EH (cell line): ENCODE measurements at regions not wholly inside any gene's neighbourhood (a gene's known extent, or its start where the extent isn't known, plus 50 kb on each side); places are given as distances from the start of the nearest gene placed in this dataset.

Experiments
- DNase-seq: peaks from one replicate; pipeline ENCODE4 v3.0.0-alpha.2; 2015; ENCODE audit warnings: low read depth

DNA sequence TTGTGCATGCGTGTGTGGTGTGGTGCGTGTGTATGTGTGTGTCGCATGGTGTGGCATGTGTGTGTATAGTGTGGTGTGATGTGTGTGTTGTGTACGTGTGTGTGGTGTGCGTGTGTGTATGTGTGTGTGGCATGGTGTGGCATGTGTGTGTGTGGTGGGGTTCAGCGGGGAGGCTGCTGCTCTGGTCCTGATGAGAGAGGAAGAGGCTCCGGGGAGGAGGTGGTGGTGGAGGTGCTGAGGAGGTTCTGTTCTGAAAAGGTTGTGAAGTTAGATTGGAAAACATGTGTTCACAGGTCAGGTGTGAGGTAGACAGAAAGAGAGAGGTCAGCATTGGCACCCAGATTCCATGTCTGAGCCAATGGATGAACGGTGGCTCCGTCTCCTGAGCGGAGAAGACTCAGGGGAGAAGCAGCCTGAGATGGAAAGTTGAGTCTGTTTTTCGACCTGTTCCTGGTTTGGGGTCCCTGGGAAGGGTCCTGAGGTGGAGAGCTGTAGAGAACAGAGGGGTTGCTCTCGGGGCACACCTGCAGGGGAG is 67.2 kb upstream of the HDAC4 start:
- DNase-seq: no peak

DNA sequence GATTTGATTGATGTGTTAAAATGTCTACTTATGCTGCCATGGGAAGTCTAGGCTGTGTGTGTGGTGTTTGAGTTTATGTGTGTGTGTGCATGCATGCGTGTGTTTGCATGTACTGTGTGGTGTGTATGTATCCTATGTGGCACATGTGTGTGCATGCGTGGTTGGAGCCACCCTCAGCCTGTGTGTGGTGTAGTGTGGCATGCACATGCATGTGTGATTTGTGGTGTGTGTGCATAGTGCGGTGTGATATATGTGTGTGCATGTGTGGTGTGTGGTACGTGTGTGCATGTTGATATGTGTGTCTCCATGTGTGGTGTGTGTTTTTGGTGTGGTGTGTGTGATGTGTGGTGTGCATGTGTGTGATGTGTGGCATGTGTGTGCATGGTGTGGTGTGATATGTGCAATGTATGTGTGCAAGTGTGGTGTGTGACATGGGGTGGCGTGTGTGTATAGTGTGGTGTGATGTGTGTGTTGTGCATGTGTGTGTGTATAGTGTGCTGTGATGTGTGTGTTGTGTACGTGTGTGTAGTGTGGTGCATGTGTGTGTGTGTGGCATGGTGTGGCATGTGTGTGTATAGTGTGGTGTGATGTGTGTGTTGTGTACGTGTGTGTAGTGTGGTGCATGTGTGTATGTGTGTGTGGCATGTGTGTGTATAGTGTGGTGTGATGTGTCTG is 66.6 kb upstream of the HDAC4 start:
- no peak for DNase-seq

GRCh38 chr2:239466755-239467271 is 66.0 kb upstream of the HDAC4 start:
- DNase-seq: no peak

- DNase-seq: no peak
Measured at GRCh38 chr2:239466061-239466754, 65.4 kb upstream of the HDAC4 start.

- DNase-seq: peak; percentile 2
Measured at GRCh38 chr2:239465017-239466001, 64.5 kb upstream of the HDAC4 start.

GRCh38 chr2:239464166-239465016 is 63.6 kb upstream of the HDAC4 start:
- no peak for DNase-seq

DNA sequence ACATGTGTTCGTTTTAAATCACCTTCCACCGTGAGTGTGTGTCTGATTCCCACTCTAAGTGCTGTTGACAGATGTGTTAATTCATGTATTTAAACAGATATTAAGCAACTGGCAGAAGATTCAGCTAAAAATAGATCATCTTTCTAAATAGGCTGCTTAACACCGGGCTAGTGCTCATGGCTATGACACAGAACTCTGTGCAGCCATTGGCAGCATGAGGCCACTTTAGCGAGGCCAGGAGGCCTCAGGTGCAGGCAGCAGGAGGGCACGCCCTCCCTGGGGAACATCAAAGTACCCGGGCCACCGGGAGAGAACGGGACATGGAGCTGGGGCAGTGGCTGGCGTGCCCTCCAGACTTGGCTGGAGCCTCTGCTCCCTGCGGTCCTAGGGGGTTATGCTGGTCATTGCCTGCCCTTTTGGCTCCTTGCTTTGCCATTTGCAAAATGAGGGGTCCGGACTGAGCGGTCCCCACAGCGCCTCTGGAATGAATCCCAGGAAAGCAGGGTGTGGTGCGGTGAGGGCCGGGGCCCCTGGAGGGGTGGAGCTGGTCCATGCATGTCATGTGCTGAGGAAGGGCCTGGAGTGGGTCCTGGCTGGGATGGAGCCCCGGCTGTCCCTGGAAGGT is 62.8 kb upstream of the HDAC4 start:
- no peak for DNase-seq

GRCh38 chr2:239462671-239463506 is 62.1 kb upstream of the HDAC4 start:
- DNase-seq: no peak

- DNase-seq: no peak
Measured at GRCh38 chr2:239462191-239462515, 61.3 kb upstream of the HDAC4 start.

- no peak for DNase-seq
Measured at GRCh38 chr2:239461291-239462190, 60.7 kb upstream of the HDAC4 start.

GRCh38 chr2:239460780-239461179 is 60.0 kb upstream of the HDAC4 start:
- no peak for DNase-seq

GRCh38 chr2:239459606-239460005 is 58.8 kb upstream of the HDAC4 start:
- no peak for DNase-seq

DNA sequence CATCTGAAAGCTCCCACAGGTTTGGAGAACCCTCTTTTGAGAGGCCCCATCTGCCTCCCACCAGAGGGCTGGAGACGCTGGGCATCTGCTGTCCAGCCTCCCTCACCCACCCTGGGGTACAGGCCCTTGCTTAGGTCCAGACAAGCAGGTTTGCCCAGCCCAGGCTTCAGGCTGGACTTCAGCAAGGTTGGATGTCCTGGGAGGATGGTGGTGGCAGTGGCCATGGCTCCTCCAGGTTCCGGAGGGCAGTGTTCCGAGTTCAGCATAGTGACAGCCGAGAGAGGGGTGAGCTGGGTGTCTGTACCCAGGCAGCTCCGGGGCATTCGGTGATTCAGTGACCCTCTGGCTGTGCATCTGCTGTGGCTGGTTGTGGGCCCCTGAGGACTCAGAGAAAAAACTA is 58.2 kb upstream of the HDAC4 start:
- DNase-seq: no peak

DNA sequence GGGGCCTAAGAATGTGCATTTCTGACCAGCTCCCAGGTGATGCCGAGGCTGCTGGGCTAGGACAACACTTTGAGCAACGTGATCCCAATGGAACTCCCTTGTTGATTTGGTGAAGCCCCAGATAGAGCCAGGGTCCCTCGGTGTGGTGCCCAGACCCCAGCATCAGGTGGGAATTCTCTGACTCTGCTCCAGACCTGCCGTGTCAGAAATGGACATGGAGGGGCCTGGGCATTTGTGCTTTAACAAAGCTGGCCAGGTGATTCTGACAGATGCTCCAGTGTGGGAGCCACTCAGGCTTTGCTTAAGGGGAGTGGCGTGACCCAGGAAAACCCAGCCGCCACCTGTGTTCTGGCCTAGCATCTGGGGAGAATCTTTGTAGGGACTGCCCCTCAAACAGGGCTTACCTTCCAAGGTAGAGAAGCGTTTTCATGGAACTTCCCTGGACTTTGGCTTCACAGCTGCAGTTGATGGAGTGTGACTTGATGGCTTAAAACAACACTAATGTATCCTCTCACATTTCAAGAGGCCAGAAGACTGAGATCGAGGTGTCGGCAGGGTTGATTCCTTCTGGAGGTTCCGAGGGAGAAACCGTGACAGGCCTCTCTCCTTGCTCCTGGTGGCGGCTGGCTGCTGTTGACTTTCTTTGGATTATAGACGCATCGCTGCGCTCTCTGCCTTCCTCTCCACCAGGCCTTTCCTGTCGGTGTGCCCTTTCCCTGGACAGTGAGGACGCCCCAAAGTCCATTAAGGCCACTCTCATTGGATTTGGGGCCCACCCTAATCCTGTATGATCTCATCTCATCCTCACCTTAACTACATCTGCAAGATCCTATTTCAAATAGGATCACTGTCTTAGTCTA is 57.0 kb upstream of the HDAC4 start:
- no peak for DNase-seq

- DNase-seq: no peak
Measured at GRCh38 chr2:239456940-239457339, 56.1 kb upstream of the HDAC4 start.

GRCh38 chr2:239455436-239456203 is 54.8 kb upstream of the HDAC4 start:
- DNase-seq: no peak

- DNase-seq: no peak
Measured at GRCh38 chr2:239454507-239454906, 53.7 kb upstream of the HDAC4 start.
